Brain microvascular endothelial cell (primary cell): ENCODE measurements at regions not wholly inside any gene's neighbourhood (a gene's known extent, or its start where the extent isn't known, plus 50 kb on each side); places are given as distances from the start of the nearest gene placed in this dataset.
A peak's percentile ranks its signal among the peaks of the same experiment; 100 is the strongest.

Experiments used
- DNase-seq: peaks from one replicate; pipeline ENCODE4 v3.0.0-alpha.2; 2020
- H3K27ac ChIP-seq: fragments of 250-450 bp; sonication (Bioruptor Pico); 2 replicates; pipeline ENCODE4 v1.5.1; 2020; ENCODE audit warnings: mild to moderate bottlenecking, moderate library complexity
- H3K27me3 ChIP-seq: fragments of 250-450 bp; sonication (Bioruptor Pico); replicated peaks from 2 replicates; pipeline ENCODE4 v1.5.1; 2020; ENCODE audit warnings: mild to moderate bottlenecking
- H3K36me3 ChIP-seq: fragments of 250-450 bp; sonication (Bioruptor Pico); replicated peaks from 2 replicates; pipeline ENCODE4 v1.5.1; 2020; ENCODE audit warnings: mild to moderate bottlenecking
- H3K4me3 ChIP-seq: 2 replicates; pipeline ENCODE4 v1.5.1; 2011; ENCODE audit warnings: low read depth, mild to moderate bottlenecking, control low read depth, low read length, moderate library complexity
- CTCF ChIP-seq: IDR thresholded peaks from 2 replicates; pipeline ENCODE4 v1.5.1; 2011; ENCODE audit warnings: low read depth, mild to moderate bottlenecking, moderate library complexity, low read length, control low read depth, inconsistent platforms; ENCODE audit errors: missing control alignments
- in situ Hi-C: cut with HindIII; loops from 2 replicates; pipeline ENCODE4 v1.10.0; 2017; ENCODE audit warnings: low sequenced_read_pairs, low pct_ligation_motif_present

GRCh38 chr5:146254223-146254622 lies 50.8 kb downstream of the RBM27 start:
- H3K27ac ChIP-seq: no peak overlapping the region
- no peak overlapping the region for H3K4me3 ChIP-seq
- peaks cover 12% of the 10 kb centered on the region for H3K36me3 ChIP-seq
- TF ChIP-seq CTCF: no peak
- DNase-seq: no peak
- no peaks in the 10 kb centered on the region for H3K27me3 ChIP-seq
- in situ Hi-C loops: no loop called here

- peaks cover 36% of the 10 kb centered on the region for H3K36me3 ChIP-seq
- DNase-seq: no peak
- TF ChIP-seq CTCF: no peak
- in situ Hi-C loops: no loop called here
- H3K4me3 ChIP-seq: no peak overlapping the region
- no peak overlapping the region for H3K27ac ChIP-seq
- no peaks in the 10 kb centered on the region for H3K27me3 ChIP-seq
Observed at GRCh38 chr5:146273109-146273508, 65.5 kb upstream of the POU4F3 start.

GRCh38 chr5:146283344-146283761 lies 55.3 kb upstream of the POU4F3 start:
- peaks cover 5% of the 10 kb centered on the region for H3K36me3 ChIP-seq
- peak; percentile 72 for DNase-seq
- no peak for TF ChIP-seq CTCF
- in situ Hi-C loops: no loop called here
- H3K4me3 ChIP-seq: no peak overlapping the region
- H3K27ac ChIP-seq: peak overlapping the region; percentile 89
- H3K27me3 ChIP-seq: no peaks in the 10 kb centered on the region

- Histone ChIP-seq H3K4me3 (no peak overlapping the region), H3K27ac (peak overlapping the region; percentile 89), H3K36me3 (peaks cover 5% of the 10 kb centered on the region), H3K27me3 (no peaks in the 10 kb centered on the region)
- TF ChIP-seq CTCF: no peak
- in situ Hi-C loops: no loop called here
- DNase-seq: no peak
Observed at GRCh38 chr5:146284016-146284415, 54.6 kb upstream of the POU4F3 start.
